Neural cell (in vitro differentiated cells): ENCODE measurements at regions not wholly inside any gene's neighbourhood (a gene's known extent, or its start where the extent isn't known, plus 50 kb on each side); places are given as distances from the start of the nearest gene placed in this dataset.

Experiments
- CTCF ChIP-seq: fragments of 450-650 bp; IDR thresholded peaks from 2 replicates; pipeline ENCODE4 v1.5.1; 2014; ENCODE audit warnings: antibody characterized with exemption, mild to moderate bottlenecking, moderate library complexity; ENCODE audit not compliant: poor library complexity, severe bottlenecking
- EP300 ChIP-seq: fragments of 450-650 bp; conservative IDR thresholded peaks from 2 replicates; pipeline ENCODE4 v1.6.1; 2014; ENCODE audit warnings: antibody characterized with exemption, mild to moderate bottlenecking, moderate library complexity; ENCODE audit not compliant: poor library complexity, severe bottlenecking
- EZH2 ChIP-seq: fragments of 200-600, 300-800 bp; shearing (Covaris generic), sonication (generic); IDR thresholded peaks from 2 replicates; pipeline ENCODE4 v1.6.1; 2014; ENCODE audit warnings: antibody characterized with exemption, low read length, borderline replicate concordance, mild to moderate bottlenecking; ENCODE audit not compliant: insufficient read depth, poor library complexity, severe bottlenecking
- POLR2AphosphoS5 ChIP-seq: IDR thresholded peaks from 2 replicates; pipeline ENCODE4 v1.6.1; 2012
- RAD21 ChIP-seq: fragments of 450-650 bp; conservative IDR thresholded peaks from 2 replicates; pipeline ENCODE4 v1.6.1; 2014; ENCODE audit warnings: antibody characterized with exemption, mild to moderate bottlenecking, moderate library complexity
- REST ChIP-seq: IDR thresholded peaks from 2 replicates; pipeline ENCODE4 v1.6.1; 2012; ENCODE audit warnings: borderline replicate concordance
- SMC3 ChIP-seq: fragments of 450-650 bp; conservative IDR thresholded peaks from 2 replicates; pipeline ENCODE4 v1.6.1; 2014; ENCODE audit warnings: antibody characterized with exemption, mild to moderate bottlenecking, moderate library complexity; ENCODE audit not compliant: poor library complexity
- TAF1 ChIP-seq: IDR thresholded peaks from 2 replicates; pipeline ENCODE4 v1.6.1; 2012; ENCODE audit warnings: low read depth

GRCh38 chr10:78692071-78692470, 376.7 kb upstream of the ZMIZ1 start:
- TF ChIP-seq CTCF (no peak), EZH2 (no peak), EP300 (no peak), POLR2AphosphoS5 (no peak), SMC3 (no peak), RAD21 (no peak), TAF1 (no peak), REST (no peak)
